Stimulated activated CD4-positive, alpha-beta T cell treated with anti-CD3 and anti-CD28 coated beads, Interleukin-15, amount 100 ng/mL, for 48 hours (primary cell): ENCODE measurements at regions not wholly inside any gene's neighbourhood (a gene's known extent, or its start where the extent isn't known, plus 50 kb on each side); places are given as distances from the start of the nearest gene placed in this dataset.

Source experiments
- DNase-seq, 2 donors: peaks; one replicate each; pipeline ENCODE4 v3.0.0-alpha.2; 2020; ENCODE audit warnings: low read depth in 2 of 2

DNA sequence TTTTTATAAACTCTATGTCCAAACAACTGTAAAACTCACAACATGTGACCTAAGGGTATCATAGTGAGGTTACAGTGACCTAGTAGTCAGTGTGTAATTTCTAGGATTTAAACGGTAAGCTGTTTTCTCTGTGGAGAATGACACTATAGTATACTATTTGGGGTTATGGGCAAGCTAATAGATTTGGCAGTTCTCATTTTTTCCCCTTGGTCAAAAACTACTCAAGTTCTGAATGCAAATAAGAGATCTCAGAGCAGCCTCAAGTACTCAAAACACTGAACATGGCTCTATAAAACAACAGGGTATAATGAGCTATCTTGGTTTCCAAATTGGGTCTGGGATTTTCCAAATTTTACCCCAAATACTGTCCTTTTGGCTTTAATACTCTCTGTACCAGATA, 88.5 kb upstream of the HMCN1 start:
- DNase-seq = no peak

DNA sequence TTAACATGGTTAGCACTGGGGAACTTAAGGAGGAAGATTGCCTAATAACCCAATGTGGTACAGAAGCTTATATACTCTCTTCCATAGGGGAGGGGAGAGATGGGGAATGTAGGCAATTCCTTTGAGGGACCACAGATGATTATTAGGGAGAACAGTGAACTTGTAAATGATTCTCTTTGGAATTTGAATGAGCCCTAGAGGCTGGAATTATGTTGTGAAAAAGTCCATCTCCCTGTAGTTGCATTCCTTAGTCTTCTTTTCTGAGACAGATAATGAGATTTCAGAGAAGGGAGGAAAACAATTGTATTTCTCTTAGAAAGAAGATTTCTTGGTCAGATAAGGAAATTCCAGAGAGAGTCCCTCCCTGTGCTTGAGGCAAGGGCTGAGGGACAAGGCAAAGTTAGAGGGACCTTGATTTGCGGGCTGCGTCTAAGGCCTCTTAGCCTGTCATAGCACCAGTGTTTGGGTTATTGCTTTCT, 89.0 kb upstream of the HMCN1 start:
- no peak for DNase-seq

- no peak for DNase-seq
These were observed 89.7 kb upstream of the HMCN1 start for GRCh38 chr1:185644531-185644930.

GRCh38 chr1:185636848-185637247, 97.3 kb upstream of the HMCN1 start:
- peak; percentile 25 to 33 for DNase-seq

DNA sequence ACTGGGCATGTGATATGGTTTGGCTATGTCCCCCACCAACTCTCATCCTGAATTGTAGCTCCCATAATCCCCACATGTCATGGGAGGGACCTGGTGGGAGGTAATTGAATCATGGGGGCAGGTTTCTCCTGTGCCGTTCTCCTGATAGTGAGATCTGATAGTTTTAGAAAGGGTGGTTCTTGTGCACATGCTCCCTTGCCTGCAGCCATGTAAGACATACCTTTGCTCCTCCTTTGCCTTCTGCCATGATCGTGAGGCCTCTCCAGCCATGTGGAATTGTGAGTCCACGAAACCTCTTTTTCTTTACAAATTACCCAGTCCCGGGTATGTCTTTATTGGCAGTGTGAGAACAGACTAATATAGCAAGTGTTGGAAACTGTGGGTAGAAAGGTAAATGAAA, 99.5 kb upstream of the HMCN1 start:
- DNase-seq = no peak

GRCh38 chr1:185632659-185633423, 101.3 kb upstream of the HMCN1 start:
- DNase-seq = no peak

- no peak for DNase-seq
These were observed 102.3 kb upstream of the HMCN1 start for GRCh38 chr1:185631843-185632242.

- no peak for DNase-seq
These were observed 106.3 kb upstream of the HMCN1 start for GRCh38 chr1:185627761-185628501.

GRCh38 chr1:185627171-185627570, 107.0 kb upstream of the HMCN1 start:
- no peak for DNase-seq

GRCh38 chr1:185626344-185626743, 107.8 kb upstream of the HMCN1 start:
- DNase-seq = no peak

GRCh38 chr1:185610954-185611353, 123.2 kb upstream of the HMCN1 start:
- DNase-seq = no peak

DNA sequence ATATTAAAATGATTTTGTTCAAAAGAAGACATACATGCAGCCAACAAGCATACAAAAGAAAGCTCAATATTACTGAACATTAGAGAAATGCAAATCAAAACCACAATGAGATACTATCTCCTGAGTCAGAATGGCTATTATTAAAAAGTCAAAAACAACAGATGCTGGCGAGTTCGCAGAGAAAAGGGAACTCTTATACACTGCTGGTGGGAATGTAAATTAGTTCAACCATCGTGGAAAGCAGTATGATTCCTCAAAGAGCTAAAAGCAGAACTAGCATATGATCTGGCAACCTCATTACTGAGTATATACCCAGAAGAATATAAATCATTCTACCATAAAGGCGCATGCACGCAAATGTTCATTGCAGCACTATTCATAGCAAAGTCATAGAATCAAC, 126.0 kb upstream of the HMCN1 start:
- DNase-seq = no peak

GRCh38 chr1:185603158-185603557, 131.0 kb upstream of the HMCN1 start:
- no peak for DNase-seq

DNA sequence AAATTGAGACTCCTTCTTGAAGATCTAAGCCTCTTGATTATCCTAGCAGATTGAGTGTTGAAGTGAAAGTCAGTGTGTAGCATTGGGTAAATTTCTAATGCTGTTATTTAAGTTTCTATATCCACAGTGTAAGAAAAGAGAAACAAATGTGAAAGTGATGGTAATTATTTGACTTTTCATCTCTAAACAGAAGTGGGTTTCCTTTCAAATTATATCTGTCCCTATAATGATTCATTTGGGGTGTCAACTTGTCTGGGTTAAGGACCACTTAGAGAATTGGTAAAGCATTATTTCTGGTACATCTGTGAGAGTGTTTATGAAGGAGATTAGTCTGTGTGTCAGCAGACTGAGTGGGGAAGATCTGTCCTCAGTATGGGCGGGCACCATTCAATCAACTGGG, 133.0 kb upstream of the HMCN1 start:
- no peak for DNase-seq

DNA sequence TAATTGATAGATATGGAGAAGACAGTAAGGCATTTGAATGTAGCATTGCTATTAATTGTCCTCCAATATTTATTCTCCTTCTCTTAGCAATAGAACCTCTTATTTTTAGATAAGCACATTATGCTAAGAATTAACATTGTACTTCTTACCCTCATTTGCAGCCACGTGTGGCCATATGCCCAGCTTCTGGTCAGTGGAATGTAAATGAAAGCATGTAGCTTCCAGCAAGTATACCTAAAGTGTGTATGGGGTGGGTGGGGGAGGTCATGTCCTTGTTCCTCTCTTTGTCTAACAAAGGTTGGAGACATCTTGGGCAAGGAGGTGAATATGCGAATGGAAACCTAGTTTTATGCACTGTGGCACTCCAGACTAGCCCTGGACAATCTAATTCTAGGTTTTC, 133.6 kb upstream of the HMCN1 start:
- DNase-seq = no peak

DNA sequence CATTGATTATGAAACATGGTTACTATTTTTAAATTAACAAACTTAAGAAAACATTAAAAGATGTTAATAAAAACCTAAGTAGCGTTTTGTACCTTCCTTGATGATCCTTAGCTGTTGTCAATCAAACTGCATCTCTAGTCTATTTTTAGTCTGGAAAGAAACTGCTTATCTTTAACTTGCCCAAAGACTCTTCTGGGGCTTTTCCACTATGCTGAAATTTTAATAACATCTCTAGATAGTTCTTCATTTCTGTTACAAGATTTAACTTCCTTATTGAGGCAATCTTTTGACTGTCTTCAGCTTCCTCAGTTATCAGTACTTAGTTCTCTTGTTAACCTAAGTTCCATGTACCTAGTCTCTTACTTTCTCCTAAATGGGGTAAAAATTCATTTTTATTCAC, 135.9 kb upstream of the HMCN1 start:
- DNase-seq = no peak

DNA sequence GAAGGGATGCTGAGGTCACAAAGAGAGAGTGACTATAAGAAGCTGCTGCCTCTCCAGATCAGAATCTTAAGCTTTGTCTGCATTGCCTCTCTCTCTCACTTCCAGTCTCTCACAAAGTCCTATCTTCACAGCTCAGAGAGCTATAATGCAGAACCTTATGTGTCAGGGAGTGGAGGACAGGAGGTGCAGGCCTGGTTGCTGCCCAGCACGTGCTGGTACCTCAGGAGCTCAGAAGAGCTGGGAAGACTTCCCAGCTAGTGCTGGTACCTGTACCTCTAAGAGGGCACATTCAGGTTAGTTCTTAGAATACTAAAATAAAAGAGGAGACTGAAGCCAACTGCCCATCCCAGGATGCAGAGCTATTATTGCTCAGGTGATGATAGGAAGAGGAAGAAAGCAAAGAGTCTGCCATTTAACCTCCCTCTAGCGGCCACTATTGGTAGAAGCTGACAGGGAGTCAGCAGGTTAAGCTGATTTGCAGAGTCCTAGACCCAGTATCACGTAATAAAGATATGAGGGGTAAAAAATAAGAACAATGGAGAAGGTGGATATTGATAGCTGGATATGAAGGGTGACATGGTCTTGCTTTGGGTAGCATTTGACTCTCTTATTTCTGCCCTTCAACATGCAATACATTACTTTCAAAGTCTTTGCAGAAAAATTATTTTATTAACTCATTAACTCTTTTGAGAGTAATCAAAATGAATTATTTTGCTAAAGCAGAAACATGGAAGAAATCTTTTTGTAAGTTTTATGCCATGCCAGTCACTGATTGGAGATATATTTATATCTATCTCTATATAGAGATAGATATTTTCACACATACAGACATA, 138.1 kb upstream of the HMCN1 start:
- peak; percentile 3 to 31 for DNase-seq

GRCh38 chr1:185594786-185595410, 139.3 kb upstream of the HMCN1 start:
- no peak for DNase-seq

DNA sequence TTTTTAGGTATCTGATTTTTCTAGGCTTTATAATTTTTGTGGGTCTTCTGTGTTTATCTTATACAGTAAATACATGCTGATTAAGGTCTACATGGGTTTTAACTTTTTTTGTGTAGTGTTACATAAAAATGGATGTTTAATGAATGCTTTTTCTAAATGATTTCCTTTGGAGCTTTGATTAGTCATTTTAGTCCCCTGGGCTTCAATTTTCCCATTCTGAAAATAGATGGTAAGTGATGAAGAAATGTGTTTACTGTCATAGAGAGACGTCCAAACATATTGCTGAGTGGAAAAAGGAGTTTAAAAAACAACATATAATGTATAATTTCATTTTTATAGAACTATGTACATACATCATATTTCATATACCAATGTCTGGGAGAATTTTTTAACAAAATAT, 140.9 kb upstream of the HMCN1 start:
- no peak for DNase-seq

DNA sequence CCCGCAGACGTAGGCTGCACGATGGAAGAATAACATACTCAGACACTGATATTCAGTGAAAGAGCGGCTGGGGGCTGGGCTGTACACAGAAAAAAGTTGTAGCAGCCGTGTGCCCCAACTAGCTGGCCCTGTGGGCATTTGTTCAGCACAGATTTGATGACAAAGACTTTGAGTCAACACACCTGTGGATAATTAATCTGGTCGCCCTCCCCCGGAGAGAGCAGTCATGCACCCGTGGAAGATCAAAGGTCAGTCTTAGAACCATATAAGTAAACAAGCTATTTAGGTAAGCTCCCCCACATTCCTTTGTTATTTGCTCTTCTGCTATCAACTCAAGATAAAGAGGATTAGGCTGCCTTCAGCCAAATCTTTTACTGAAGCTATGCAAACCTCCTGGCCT, 148.4 kb upstream of the HMCN1 start:
- DNase-seq = no peak

GRCh38 chr1:185581961-185582725, 152.0 kb upstream of the HMCN1 start:
- DNase-seq = no peak
